Stimulated activated CD4-positive, alpha-beta T cell treated with anti-CD3 and anti-CD28 coated beads, Interleukin-1b, Interleukin-23, amount 100 ng/mL, for 24 hours (primary cell): ENCODE measurements at regions not wholly inside any gene's neighbourhood (a gene's known extent, or its start where the extent isn't known, plus 50 kb on each side); places are given as distances from the start of the nearest gene placed in this dataset.
"Not testable (repeated sequence)": the region's sequence is repeated elsewhere in the genome, so short reads cannot be mapped to it uniquely, and the experiment has no call there.

Experiments
- DNase-seq, 4 experiments: peaks; one replicate each; pipeline ENCODE4 v3.0.0-alpha.2; 2020; ENCODE audit warnings: low read depth in 4 of 4, low spot score in 1 of 4

DNA sequence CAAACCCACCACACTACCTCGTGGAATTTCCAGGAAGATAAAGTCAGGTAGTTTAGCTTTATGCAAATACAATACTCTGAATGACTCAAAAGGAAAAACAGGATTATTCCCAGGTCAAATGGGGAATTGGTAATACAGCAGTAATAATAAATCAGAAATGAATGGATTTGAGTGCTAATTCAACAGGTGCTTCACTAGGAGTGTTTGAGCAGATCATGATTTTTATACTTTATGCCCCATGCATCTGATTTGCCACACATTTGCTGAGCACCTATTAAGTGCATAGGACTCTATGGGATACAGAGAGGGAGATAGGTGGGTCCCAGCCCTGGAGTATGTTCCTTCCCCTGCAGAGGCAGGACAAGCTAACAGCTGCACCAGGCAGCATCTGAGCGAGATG is 381.4 kb upstream of the PODXL start:
- DNase-seq: no peak

DNA sequence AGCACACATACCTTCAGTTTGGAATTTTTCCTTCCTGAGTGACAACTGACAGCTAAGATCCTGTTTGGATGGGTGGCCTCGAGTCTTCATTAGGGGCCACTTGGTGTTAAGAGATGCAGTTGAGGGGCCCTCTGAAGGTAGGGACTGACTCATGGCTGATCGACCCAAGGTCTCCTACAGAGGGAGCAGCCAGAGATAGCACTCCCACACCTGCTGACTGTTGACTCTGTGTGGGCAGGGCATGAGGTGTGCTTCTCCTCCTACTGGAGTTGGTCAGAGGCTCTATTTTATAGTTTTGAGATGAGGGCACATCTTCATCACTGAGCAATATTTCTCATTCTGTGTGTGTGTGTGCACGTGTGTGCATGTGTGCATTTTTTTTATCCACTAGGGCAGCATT is 378.8 kb upstream of the PODXL start:
- DNase-seq: no peak

DNA sequence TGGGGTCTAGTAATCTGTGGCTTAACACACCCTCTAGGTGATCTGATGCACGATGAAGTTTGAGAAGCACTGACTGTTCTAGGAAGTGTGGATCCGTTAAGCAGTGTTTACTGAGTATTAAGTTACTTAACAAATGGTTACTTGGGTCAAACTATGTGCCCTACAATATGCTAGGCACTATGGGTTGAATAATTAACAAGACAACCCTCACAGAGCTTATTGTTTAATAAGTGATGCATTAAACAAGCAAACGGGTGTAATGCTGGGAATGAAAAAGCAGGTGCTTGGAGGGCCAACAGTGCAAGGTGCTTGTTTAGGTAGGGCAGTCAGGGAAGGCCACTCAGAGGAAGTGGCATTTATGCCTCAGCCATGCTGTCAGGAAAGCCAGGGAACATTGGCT is 378.0 kb upstream of the PODXL start:
- no peak for DNase-seq

DNA sequence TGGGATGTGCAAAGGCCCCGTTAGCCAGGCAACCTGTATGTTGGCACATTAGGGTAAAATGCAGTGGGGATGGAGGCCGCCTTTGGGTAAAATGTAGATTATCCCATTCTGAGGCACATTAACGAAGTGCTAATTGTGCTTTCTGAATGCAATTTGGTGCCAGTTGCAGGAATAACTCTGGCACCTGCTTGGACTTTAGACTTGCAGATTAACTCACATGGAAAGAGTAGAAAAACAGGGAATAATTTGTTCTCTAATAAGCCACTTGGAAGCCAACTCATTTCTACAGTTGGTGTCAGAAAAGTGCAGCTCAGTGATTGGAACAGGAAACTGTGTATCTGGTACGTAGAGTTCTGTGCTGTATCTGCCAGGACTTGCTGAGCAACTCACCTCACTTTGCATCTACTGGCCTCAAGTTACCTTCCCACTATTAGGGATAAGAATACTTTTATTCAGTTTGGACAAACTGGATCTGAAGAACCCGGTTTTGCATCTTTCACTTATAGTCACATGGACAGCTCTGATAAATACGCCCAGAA is 377.4 kb upstream of the PODXL start:
- DNase-seq: no peak

DNA sequence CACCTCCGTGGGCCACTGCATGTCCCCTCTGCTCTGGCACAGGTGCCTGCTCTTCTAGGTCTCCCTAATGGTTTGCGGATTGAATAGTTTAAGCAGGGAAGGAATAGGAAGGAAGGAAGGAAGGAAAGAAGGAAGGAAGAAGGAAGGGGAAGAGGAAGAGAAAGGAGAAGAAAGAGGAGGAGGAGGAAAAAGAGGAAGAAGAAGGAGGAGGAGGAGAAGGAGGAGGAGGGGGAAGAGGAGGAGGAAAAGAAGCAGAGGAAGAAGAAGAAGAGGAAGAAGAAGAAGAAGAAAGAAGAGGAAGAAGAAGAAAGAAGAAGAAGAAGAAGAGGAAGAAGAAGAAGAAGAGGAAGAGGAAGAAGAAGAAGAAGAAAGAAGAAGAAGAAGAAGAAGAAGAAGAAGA is 376.8 kb upstream of the PODXL start:
- DNase-seq: not testable (repeated sequence)

DNA sequence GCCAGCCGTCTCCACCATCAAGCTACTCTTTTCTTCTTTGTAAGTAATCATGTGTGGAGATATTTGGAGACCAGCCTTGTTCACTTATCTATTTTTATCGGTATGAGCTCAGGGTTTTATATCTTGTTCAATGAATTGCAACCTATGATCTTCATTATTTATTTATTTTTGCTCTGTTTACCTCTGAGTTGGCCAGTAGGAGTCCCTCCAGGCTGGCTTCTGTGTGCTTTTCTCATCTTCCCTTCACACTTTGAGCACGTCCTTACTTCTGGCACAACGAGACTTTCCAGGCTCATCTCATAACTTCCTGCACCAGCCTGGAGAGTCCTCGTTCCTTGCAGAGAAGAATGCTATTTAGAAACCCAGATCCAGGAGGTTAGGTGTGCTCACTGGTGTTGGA is 375.8 kb upstream of the PODXL start:
- DNase-seq: no peak

DNA sequence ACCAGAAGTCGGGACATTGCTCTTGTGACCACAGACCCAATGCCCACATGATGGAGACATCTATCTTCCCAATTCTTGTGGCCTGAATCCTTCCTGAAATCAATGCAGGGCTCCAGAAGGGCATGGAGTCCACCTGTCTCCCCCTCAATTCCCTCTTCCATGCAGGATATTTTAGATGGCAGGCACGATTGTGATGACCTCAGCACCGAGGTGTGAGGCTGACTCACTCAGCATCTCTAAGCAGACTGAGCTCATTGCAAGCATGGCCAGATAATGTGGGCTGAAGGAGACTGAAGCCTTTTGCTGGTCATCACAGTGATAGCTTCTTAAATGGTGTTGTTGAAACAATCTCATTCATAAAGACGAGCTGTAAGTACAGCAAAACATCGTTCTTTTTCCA is 374.9 kb upstream of the PODXL start:
- DNase-seq: no peak

DNA sequence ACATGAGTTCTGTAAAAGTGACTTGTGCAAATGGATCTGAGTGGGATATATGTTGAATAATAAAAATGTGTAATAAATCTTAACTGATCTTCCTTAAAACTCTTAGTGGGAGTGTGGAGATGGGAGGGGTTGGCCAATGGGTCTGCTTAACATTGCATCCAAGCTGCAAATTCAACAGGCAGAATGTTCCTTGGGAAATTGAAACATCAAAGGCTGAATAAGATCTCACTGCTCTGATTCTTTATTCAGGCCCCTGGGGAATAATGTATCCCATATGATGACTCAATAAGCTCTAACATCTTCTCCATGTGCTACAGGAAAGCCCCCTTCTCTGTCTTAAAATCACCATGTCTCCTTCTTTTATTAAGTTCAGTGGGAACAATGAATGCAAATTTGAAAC is 373.2 kb upstream of the PODXL start:
- DNase-seq: no peak

DNA sequence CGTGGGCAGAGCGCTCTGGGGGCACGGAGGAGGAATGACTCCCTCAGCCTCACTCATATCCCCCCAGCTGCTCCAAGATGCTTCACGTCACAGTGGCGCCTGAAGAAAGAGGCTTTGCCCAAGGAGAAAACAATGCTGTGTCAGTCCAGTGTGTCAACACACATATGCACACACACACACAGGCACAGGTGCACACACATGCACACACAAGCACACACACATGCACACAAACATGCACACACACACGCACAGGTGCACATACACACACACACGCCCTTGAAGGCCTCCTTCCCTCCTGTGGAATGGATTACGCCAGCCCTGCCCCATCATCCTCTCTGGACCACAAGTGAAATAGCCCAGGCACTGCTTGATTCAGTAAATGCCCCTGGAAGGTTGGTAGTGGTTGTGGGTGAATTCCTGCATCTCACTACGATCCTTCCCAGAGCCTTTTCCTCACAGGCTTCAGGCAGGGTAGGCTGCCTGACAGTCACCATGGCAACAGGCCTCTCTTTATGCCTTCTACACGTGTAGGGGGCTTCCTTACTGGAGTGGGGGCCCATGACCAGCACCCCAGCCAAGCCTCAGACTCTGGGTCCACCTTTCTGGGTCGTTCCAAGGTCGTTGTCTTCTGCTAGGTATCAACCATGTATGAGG is 371.5 kb upstream of the PODXL start:
- no peak for DNase-seq

DNA sequence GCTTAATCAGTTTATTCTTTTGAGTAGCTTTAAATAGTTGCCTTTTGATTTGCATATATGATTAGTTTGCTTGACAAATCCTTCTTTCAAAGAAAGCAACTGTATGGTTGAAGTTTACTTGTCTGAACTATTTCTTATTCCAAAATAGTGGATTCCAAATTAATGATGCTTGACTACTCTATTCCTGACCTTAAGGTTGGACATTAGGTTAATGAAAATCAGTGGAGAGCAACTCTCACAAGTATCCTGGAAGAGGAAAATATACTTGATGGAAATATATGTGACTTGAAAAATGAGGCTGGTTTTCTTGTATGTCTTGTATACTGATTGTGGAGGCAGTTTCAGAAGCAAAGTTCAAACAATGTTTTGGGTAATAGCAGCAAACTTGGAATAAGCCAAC is 369.2 kb upstream of the PODXL start:
- DNase-seq: no peak

DNA sequence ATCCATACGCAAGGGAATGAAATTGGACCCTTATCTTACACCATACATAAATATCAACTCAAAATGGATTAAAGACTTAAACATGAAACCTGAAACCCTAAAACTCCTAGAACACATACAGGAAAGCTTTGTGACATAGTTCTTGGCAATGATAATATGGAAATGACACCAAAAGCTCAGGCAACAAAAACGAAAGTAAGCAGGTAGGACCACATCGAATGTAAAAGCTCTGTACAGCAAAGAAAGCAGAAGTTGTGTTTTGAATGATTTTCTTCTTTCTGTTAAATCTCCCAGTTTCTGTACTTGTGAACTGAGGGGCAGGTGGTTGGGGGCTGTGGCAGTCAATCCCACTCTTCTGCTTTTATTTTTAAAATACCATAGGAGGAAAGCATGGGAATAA is 368.4 kb upstream of the PODXL start:
- no peak for DNase-seq

DNA sequence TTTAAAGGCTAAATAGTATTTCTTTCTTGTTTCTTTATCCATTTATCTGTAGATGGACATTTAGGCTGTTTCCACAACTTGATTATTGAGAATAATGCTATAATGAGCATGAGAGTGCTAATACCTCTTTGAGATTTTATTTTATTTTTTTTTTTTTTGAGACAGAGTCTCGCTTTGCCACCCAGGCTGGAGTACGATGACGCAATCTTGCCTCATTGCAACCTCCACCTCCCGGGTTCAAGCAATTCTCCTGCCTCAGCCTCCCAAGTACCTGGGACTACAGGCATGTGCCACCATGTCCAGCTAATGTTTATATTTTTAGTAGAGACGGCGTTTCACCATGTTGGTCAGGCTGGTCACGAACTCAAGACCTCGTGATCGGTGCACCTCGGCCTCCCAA is 366.5 kb upstream of the PODXL start:
- DNase-seq: not testable (repeated sequence)

DNA sequence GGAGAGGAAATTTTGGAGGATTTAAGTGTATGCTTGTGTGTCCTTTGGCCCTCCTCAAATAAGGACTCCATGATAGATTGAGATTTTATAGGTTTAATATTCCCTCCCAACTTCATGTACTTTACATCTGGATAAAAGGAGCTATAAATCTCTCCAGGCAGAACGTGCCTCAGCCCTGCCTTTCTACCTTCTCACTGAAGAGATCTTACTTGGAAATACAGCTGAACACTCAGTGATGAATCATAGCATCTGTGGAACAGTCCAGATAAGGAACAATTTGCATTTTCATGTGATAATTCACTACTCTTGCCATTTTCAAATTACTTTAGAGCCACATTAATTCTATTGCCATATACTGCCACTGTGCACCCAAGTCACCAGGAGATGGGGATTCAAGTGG is 364.6 kb upstream of the PODXL start:
- no peak for DNase-seq

DNA sequence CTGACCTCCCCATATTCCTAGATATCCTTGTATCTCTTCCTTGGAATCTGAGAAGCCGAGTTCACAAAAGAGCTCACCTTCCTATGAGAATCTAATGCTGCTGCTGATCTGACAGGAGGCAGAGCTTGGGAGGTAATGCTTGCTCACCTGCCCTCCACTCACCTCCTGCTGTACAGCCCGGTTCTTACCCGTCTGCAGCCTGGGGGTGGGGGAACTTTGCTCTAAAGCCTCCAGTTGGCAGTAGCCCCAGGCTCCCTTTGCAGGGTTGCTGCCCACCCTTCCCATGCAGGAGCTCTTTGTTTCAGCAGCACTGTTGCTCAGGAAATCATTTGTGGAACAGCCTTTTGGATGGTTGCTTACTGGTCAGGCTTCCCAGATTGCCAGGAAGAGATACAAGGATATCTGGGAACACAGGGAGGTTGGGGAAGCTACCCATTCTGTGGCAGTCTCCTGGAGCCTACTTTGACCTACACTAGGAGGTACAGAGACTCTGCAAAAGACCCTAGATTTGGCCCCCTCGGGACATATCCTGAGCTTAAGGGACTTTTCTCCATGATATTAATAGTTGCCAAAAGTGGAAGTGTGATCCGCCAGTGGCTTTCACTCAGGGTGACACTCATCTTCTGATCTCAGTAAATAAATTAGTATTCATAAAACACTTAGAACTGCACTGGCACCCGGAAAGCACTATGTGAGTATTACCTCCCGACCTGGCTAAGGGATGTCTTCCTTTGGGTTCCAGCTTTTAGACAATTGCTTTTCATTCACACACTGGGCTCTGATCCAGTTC is 363.7 kb upstream of the PODXL start:
- DNase-seq: no peak

DNA sequence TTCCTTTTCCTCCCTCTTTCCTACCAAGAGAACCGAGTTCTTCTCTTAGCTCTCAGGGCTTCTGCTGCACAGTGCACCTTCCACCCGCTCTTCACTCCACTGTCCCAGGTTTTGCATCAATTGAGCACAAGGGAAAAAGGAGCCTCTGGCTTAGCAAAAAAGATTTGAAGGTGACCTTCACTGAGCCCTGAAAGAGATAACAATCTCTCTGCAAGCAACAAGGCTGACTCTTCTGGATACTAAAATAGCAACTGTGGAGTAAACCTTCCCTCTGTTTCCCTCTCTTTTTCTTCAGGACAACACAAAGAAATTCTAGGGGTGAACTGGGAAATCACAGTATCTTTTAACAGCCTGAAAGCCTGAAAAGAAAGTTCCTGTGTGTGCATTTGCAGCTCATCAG is 354.7 kb upstream of the PODXL start:
- DNase-seq: no peak

DNA sequence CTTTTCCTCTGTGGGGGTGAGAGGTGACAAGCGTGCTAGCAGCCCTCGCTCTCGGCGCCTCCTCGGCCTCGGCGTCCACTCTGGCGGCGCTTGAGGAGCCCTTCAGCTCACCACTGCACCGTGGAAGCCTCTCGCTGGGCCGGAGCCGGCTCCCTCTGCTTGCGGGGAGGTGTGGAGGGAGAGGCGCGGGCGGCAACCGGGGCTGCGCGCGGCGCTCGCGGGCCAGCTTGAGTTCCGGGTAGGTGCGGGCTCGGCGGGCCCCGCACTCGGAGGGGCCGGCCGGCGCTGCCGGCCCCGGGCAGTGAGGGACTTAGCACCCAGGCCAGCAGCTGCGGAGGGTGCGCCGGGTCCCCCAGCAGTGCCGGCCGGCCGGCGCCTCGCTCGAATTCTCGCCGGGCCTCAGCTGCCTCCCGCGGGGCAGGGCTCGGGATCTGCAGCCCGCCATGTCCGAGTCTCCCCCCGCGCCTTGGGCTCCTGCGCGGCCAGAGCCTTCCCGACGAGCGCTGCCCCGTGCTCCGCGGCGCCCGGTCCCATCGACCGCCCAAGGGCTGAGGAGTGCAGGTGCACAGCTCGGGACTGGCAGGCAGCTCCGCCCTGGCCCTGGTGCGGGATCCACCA is 352.8 kb upstream of the PODXL start:
- no peak for DNase-seq

DNA sequence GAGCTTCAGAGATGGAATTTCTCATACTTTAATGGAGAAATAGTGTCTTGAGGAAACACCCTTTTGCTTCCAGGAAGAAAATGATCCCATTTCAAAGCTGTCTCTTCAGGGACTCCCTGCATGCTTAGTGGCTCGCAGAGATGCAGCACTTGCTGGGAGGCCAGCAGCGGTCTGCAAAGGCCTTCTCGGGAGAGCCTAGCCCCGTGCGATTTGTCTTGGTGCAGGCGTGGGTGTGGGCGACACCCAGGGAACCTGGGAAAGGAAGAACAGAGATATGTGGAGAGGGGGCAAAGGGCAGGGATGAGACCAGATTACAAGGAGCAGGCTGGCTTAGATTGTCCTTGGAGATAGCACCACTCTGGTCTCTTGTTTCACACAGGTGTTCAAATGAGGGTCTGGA is 352.3 kb upstream of the PODXL start:
- DNase-seq: no peak

DNA sequence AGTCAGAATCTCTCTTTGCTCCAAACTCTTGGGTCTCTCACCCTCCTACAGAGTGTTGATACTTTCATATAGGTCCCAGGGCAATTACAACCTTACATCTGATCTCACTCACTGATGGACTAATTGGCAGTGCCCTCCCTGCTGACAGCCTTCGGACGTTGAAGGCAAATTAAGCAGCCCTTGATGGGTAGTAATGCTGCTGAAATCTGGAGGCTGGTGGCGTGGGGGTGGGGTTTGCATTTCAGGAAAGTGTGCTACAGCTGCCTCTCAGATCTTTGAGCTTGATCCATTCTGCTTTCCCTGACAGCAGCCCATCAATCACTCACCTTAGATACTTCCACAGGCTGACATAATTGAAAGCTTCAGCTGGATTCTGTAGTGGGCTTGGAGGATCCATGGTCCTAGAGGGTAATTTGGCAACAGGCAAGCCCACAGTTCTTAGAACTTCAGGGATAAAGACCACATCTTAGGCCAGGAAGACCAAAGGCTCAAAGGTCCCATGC is 349.1 kb upstream of the PODXL start:
- DNase-seq: no peak

DNA sequence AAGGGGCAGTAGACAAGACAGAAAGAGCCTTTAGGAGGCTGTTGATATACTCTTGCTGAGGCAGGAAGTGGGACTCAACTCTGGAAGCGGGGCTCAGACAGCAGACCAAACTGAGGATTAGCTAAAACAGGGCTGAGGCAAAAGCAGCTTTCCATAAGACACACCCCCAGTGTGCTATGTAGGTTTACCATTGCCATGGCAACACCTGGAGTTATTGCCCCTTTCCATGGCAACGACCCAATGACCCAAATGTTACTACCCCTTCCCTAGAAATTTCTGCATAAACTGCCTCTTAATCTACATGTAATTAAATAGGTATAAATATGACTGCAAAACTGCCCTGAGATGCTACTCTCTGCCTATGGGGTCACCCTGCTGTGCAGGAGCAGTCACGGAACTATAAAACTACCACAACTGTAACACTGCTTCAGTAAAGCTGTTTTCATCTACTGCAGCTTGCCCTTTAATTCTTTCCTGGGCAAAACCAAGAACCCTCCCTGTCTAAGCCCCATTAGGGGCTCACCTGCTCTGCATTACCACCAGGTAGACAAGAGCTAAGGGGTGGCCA is 348.4 kb upstream of the PODXL start:
- no peak for DNase-seq

DNA sequence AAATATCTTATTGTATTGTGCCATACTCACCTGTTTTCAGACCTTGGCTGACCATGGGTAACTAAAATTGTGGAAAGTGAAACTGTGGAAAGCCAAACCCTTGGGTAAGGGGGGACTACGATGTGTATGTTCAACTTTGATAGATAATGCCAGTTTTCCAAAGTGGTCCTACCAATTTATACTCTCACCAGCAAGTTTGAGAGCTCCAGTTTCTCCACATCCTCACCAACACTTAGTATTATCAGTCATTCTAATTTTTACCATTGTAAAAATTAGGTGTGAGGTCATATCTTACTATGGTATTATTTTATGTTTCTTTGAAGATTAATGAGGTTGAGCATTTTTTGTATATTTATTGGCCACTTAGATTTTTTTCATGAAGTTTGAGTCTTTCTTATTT is 346.9 kb upstream of the PODXL start:
- no peak for DNase-seq

DNA sequence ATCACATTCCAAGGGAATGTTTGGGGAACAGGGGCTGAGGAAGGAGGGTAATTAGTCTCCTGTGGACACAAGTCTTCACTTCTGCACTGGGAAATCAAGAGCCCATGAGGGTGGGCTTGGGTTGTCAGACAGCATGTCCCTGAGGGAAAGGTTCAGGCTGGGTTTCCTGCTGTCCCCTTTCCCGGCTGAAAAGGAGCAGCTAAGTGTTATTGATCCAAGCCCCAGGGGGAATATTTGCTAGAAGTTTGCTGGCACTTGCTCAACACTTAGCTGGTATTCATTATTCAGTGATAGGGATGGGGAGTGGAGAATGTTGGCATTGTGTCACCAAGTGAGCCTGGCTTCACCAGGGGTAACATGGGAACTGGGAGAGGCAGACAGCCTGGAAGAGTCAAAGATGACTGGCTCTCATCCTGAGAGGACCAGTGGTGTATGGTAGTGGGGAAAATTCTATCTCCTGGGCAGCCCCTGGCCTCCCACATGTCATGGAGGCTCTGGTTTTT is 344.4 kb upstream of the PODXL start:
- DNase-seq: no peak
